ENCODE measurements at regions not wholly inside any gene's neighbourhood (a gene's known extent, or its start where the extent isn't known, plus 50 kb on each side); places are given as distances from the start of the nearest gene placed in this dataset.

- no peak for TF ChIP-seq PRDM15 (CRISPR knock-in tag; IDR thresholded peaks at IDR 0.05)
- TF ChIP-seq FOSL1 (CRISPR knock-in tag; IDR thresholded peaks at IDR 0.05; ENCODE audit: borderline replicate concordance) = no peak
- TF ChIP-seq CTCF (CRISPR knock-in tag; IDR thresholded peaks at IDR 0.05) = no peak
- no peak for TF ChIP-seq GABPA (IDR thresholded peaks at IDR 0.05; ENCODE audit: low read depth, low read length)
- TF ChIP-seq GABPA (CRISPR knock-in tag; IDR thresholded peaks at IDR 0.05; ENCODE audit: low read depth) = no peak
- TF ChIP-seq REST (IDR thresholded peaks at IDR 0.05; ENCODE audit: borderline replicate concordance in 1 of 2, low read depth in 1 of 2, low read length in 2 of 2) = no peak
- no peak for TF ChIP-seq ZNF274 (CRISPR knock-in tag; IDR thresholded peaks at IDR 0.05)
- TF ChIP-seq BRD4 (CRISPR knock-in tag; IDR thresholded peaks at IDR 0.05) = no peak
- no peak for TF ChIP-seq ZBTB7A (CRISPR knock-in tag; IDR thresholded peaks at IDR 0.05)
- TF ChIP-seq XRCC5 (optimal IDR thresholded peaks at IDR 0.05; ENCODE audit: low read length) = no peak
These were observed 293.2 kb upstream of the KLF4 start for GRCh38 chr9:107782789-107783188.

Measured in HepG2 (cell line).